HCT116 (cell line): ENCODE measurements at regions not wholly inside any gene's neighbourhood (a gene's known extent, or its start where the extent isn't known, plus 50 kb on each side); places are given as distances from the start of the nearest gene placed in this dataset.

Source experiments
- ATAC-seq: fragments of 200-7000 bp; cut with Tn5 transposase; 2 replicates; pipeline ENCODE4 v1.9.1; 2020; ENCODE audit warnings: mild to moderate bottlenecking, moderate library complexity
- BruUV-seq: library from RNA; stranded (reverse); fragments of 400-500 nt; replicated peaks from 2 replicates; lab custom pipeline; 2021; lab: Mats Ljungman, UMichigan
- CTCF ChIA-PET: fragments of 300-600 bp; sonication (Branson Sonifier 250); formaldehyde crosslinking; loops from one replicate; lab custom pipeline; 2021; ENCODE audit warnings: antibody characterized with exemption; lab: Charles Lee
- POLR2A ChIA-PET: fragments of 300-600, 350-600 bp; sonication (Branson Sonifier 250); formaldehyde crosslinking; loops from one replicate; lab custom pipeline; 2021; ENCODE audit warnings: antibody characterized with exemption; lab: Charles Lee
- RAD21 ChIA-PET, 2 experiments: fragments of 300-600 bp; sonication (Branson Sonifier 250); formaldehyde crosslinking; loops; one replicate each; lab custom pipeline; 2023; ENCODE audit warnings: low total read pairs in 2 of 2; ENCODE audit not compliant: uncharacterized antibody in 2 of 2, unreplicated experiment in 2 of 2, low non-redundant PET in 1 of 2; lab: Charles Lee
- DNase-seq: peaks from one replicate; pipeline ENCODE4 v3.0.0-alpha.2; 2010; ENCODE audit warnings: low read depth, low spot score
- H2AFZ ChIP-seq: fragments of 200-600 bp; shearing (Covaris generic), sonication (generic); 2 replicates; pipeline ENCODE4 v1.6.1; 2017; ENCODE audit warnings: low read depth, mixed run types, mixed read lengths, antibody characterized with exemption, low read length; ENCODE audit not compliant: poor library complexity, severe bottlenecking
- H3K27ac ChIP-seq: 2 replicates; pipeline ENCODE4 v1.5.1; 2012; ENCODE audit warnings: low read depth, low read length
- H3K27me3 ChIP-seq: fragments of 200-600 bp; sonication (generic); 2 replicates; pipeline ENCODE4 v1.6.1; 2016; ENCODE audit warnings: mixed run types, low read length, mixed read lengths; ENCODE audit not compliant: insufficient read depth
- H3K36me3 ChIP-seq, 2 experiments: fragments of 200-500 bp in 1 of 2; fragments of 200-600 bp in 1 of 2; sonication (Bioruptor generic) in 1 of 2; sonication (generic) in 1 of 2; 2 replicates each; pipeline versions ENCODE4 v1.5.1 to v1.6.1; 2014 to 2016; ENCODE audit warnings: low read length in 2 of 2, inconsistent platforms in 1 of 2, mixed read lengths in 1 of 2, mixed run types in 1 of 2; ENCODE audit not compliant: insufficient read depth in 2 of 2, control insufficient read depth in 1 of 2
- H3K4me1 ChIP-seq, 2 experiments: fragments of 200-600 bp in 1 of 2; sonication (generic) in 1 of 2; 2 replicates each; pipeline versions ENCODE4 v1.5.1 to v1.6.1; 2012 to 2017; ENCODE audit warnings: low read length in 2 of 2, inconsistent platforms in 1 of 2, mild to moderate bottlenecking in 1 of 2, mixed read lengths in 1 of 2, mixed run types in 1 of 2, moderate library complexity in 1 of 2; ENCODE audit not compliant: insufficient read depth in 2 of 2, control insufficient read depth in 1 of 2
- H3K4me2 ChIP-seq: fragments of 200-600 bp; sonication (generic); 2 replicates; pipeline ENCODE4 v1.6.1; 2017; ENCODE audit warnings: mixed run types, low read length, mixed read lengths
- H3K4me3 ChIP-seq, 2 experiments: fragments of 200-600 bp in 1 of 2; sonication (generic) in 1 of 2; replicated peaks in 1 of 2; 2 replicates each; pipeline ENCODE4 v1.5.1; 2011 to 2016; ENCODE audit warnings: low read length in 2 of 2, control low read depth in 1 of 2, low read depth in 1 of 2, mild to moderate bottlenecking in 1 of 2, mixed read lengths in 1 of 2, mixed run types in 1 of 2
- H3K79me2 ChIP-seq: fragments of 200-600 bp; sonication (generic); 2 replicates; pipeline ENCODE4 v1.6.1; 2017; ENCODE audit warnings: mild to moderate bottlenecking, mixed run types, low read length, moderate library complexity, mixed read lengths; ENCODE audit not compliant: insufficient read depth
- H3K9ac ChIP-seq: fragments of 200-600 bp; sonication (generic); 2 replicates; pipeline ENCODE4 v1.6.1; 2016; ENCODE audit warnings: low read length, mixed read lengths
- H3K9me2 ChIP-seq: fragments of 200-600 bp; sonication (generic), shearing (Covaris generic); 2 replicates; pipeline ENCODE4 v1.6.1; 2017; ENCODE audit warnings: mixed run types, mild to moderate bottlenecking, moderate library complexity; ENCODE audit not compliant: insufficient read depth
- H3K9me3 ChIP-seq, 2 experiments: fragments of 200-500 bp in 1 of 2; fragments of 200-600 bp in 1 of 2; sonication (Bioruptor generic) in 1 of 2; sonication (generic) in 1 of 2; 2 replicates each; pipeline ENCODE4 v1.6.1; 2014 to 2017; ENCODE audit warnings: low read length in 2 of 2, mixed read lengths in 2 of 2, inconsistent platforms in 1 of 2, low read depth in 1 of 2, mild to moderate bottlenecking in 1 of 2, mixed run types in 1 of 2, moderate library complexity in 1 of 2; ENCODE audit not compliant: control insufficient read depth in 1 of 2, insufficient read depth in 1 of 2
- H4K20me1 ChIP-seq: fragments of 200-600 bp; sonication (generic), shearing (Covaris generic); 2 replicates; pipeline ENCODE4 v1.6.1; 2017; ENCODE audit warnings: mixed run types, mild to moderate bottlenecking, moderate library complexity; ENCODE audit not compliant: insufficient read depth
- CBX3 ChIP-seq: IDR thresholded peaks from 2 replicates; pipeline ENCODE4 v1.6.1; 2012; ENCODE audit warnings: low read depth
- CEBPB ChIP-seq: IDR thresholded peaks from 2 replicates; pipeline ENCODE4 v1.6.1; 2012; ENCODE audit warnings: low read depth
- EGR1 ChIP-seq: IDR thresholded peaks from 2 replicates; pipeline ENCODE4 v1.6.1; 2012; ENCODE audit warnings: low read depth
- EZH2phosphoT487 ChIP-seq: fragments of 200-600 bp; IDR thresholded peaks from 2 replicates; pipeline ENCODE4 v1.6.1; 2018; ENCODE audit warnings: antibody characterized with exemption, borderline replicate concordance
- JUND ChIP-seq: IDR thresholded peaks from 2 replicates; pipeline ENCODE4 v1.6.1; 2012
- POLR2AphosphoS5 ChIP-seq: IDR thresholded peaks from 2 replicates; pipeline ENCODE4 v1.6.1; 2011; ENCODE audit warnings: mild to moderate bottlenecking, low read depth, low read length, moderate library complexity
- intact Hi-C: fragments of 100-400 bp; cut with micrococcal nuclease; formaldehyde crosslinking; loops from 2 replicates; pipeline ENCODE4 v1.10.0; 2022
- TF ChIP-seq, protein P1 (sequence below), 3 experiments: fragments of 200-600 bp in 1 of 3; sonication (generic) in 1 of 3; IDR thresholded peaks in 2 of 3; conservative IDR thresholded peaks in 1 of 3; 2 replicates each; pipeline ENCODE4 v1.5.1; 2012 to 2017; ENCODE audit warnings: low read depth in 2 of 3, low read length in 2 of 3, antibody characterized with exemption in 1 of 3, borderline replicate concordance in 1 of 3, control low read depth in 1 of 3, mild to moderate bottlenecking in 1 of 3, mixed read lengths in 1 of 3, mixed run types in 1 of 3, moderate library complexity in 1 of 3; ENCODE audit not compliant: insufficient read depth in 1 of 3
- TF ChIP-seq, protein P2 (sequence below): IDR thresholded peaks from 2 replicates; pipeline ENCODE4 v1.6.1; 2012
- TF ChIP-seq, protein P3 (sequence below): IDR thresholded peaks from 2 replicates; pipeline ENCODE4 v1.6.1; 2012; ENCODE audit warnings: low read depth

DNA sequence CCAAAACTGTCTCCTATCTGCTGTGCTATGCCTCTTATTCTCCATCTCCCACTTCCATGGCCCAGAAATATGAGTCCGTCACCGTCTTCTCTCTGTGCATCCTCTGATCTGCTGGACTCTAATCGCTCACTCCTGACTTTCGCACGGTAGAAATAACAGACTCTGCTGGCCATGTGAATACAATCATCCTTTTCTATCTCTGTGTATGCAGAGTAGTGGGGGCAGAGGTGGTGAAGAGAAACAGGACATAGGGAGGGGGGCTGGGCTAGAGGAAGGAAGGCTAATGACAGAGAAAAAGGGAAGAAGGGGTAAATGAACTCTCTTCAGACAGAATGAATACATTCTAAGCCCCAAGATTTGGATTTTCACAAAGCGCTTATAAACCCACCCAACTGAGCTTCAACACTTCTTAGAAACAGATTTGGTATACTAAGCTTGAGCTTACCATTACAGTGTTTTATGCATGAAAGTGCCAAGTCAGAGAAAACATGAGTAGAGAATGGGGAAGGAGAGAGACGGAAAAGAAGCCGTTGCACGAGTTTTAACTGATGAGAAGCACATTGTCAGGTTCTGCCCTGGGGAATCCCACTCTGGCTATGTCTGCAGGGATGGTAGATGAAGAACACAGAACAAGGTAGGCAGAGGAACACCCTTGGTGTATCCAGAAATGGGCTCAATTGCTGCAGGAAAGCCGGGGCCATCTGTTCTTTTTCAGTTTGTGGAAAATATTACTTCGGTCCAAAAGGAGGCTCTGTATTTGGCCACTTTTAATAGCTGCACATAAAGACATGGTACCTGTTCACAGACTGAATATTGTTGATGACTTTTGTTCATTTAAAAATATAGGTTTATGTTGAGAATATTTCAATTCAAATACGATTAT, 324.7 kb downstream of the ETS1 start:
- TF ChIP-seq, protein P1, sequence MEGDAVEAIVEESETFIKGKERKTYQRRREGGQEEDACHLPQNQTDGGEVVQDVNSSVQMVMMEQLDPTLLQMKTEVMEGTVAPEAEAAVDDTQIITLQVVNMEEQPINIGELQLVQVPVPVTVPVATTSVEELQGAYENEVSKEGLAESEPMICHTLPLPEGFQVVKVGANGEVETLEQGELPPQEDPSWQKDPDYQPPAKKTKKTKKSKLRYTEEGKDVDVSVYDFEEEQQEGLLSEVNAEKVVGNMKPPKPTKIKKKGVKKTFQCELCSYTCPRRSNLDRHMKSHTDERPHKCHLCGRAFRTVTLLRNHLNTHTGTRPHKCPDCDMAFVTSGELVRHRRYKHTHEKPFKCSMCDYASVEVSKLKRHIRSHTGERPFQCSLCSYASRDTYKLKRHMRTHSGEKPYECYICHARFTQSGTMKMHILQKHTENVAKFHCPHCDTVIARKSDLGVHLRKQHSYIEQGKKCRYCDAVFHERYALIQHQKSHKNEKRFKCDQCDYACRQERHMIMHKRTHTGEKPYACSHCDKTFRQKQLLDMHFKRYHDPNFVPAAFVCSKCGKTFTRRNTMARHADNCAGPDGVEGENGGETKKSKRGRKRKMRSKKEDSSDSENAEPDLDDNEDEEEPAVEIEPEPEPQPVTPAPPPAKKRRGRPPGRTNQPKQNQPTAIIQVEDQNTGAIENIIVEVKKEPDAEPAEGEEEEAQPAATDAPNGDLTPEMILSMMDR (IDR thresholded peaks at IDR 0.05 in 2 of 3, conservative IDR thresholded peaks at IDR 0.05 in 1 of 3; ENCODE audit: borderline replicate concordance in 1 of 3, insufficient read depth in 1 of 3, low read depth in 2 of 3, low read length in 2 of 3): no peak
- no peak for TF ChIP-seq EZH2phosphoT487
- TF ChIP-seq EGR1: no peak
- TF ChIP-seq, protein P2, sequence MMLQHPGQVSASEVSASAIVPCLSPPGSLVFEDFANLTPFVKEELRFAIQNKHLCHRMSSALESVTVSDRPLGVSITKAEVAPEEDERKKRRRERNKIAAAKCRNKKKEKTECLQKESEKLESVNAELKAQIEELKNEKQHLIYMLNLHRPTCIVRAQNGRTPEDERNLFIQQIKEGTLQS: no peak
- no peak for TF ChIP-seq JUND
- TF ChIP-seq POLR2AphosphoS5: no peak
- TF ChIP-seq, protein P3, sequence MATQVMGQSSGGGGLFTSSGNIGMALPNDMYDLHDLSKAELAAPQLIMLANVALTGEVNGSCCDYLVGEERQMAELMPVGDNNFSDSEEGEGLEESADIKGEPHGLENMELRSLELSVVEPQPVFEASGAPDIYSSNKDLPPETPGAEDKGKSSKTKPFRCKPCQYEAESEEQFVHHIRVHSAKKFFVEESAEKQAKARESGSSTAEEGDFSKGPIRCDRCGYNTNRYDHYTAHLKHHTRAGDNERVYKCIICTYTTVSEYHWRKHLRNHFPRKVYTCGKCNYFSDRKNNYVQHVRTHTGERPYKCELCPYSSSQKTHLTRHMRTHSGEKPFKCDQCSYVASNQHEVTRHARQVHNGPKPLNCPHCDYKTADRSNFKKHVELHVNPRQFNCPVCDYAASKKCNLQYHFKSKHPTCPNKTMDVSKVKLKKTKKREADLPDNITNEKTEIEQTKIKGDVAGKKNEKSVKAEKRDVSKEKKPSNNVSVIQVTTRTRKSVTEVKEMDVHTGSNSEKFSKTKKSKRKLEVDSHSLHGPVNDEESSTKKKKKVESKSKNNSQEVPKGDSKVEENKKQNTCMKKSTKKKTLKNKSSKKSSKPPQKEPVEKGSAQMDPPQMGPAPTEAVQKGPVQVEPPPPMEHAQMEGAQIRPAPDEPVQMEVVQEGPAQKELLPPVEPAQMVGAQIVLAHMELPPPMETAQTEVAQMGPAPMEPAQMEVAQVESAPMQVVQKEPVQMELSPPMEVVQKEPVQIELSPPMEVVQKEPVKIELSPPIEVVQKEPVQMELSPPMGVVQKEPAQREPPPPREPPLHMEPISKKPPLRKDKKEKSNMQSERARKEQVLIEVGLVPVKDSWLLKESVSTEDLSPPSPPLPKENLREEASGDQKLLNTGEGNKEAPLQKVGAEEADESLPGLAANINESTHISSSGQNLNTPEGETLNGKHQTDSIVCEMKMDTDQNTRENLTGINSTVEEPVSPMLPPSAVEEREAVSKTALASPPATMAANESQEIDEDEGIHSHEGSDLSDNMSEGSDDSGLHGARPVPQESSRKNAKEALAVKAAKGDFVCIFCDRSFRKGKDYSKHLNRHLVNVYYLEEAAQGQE: no peak
- no peak for TF ChIP-seq CEBPB
- TF ChIP-seq CBX3: no peak
- TF ChIP-seq, all 23 proteins: peak for 0
- POLR2A ChIA-PET: no interaction called here
- CTCF ChIA-PET: no interaction called here
- H3K9me2 ChIP-seq: no peaks in the 10 kb centered on the region
- DNase-seq: no peak
- no peak overlapping the region for H2AFZ ChIP-seq
- no peak for ATAC-seq
- H3K79me2 ChIP-seq: no peaks in the 10 kb centered on the region
- no peak overlapping the region for H3K4me3 ChIP-seq
- H3K4me1 ChIP-seq: no peaks in the 10 kb centered on the region
- 0 out of 2 replicates have a peak, but pooled peaks cover 7% of the 10 kb centered on the region for H3K27me3 ChIP-seq
- no peaks in the 10 kb centered on the region for H3K36me3 ChIP-seq
- RAD21 ChIA-PET: no interaction called here
- BruUV-seq: no TSS peak
- no peak overlapping the region for H3K4me2 ChIP-seq
- intact Hi-C loops: no loop called here
- no peaks in the 10 kb centered on the region for H3K9me3 ChIP-seq
- no peak overlapping the region for H3K9ac ChIP-seq
- no peaks in the 10 kb centered on the region for H4K20me1 ChIP-seq
- no peak overlapping the region for H3K27ac ChIP-seq
